Activated CD8-positive, alpha-beta memory T cell treated with anti-CD3 and anti-CD28 coated beads, Interleukin-2, amount 50 U/mL, for 1 hour (primary cell): ENCODE measurements at regions not wholly inside any gene's neighbourhood (a gene's known extent, or its start where the extent isn't known, plus 50 kb on each side); places are given as distances from the start of the nearest gene placed in this dataset.

Experiments
- DNase-seq: peaks from one replicate; pipeline ENCODE4 v3.0.0-alpha.2; 2020; ENCODE audit errors: extremely low read depth

- no peak for DNase-seq
Observed at GRCh38 chr4:18391354-18391728, 369.8 kb upstream of the LCORL start.

- no peak for DNase-seq
Observed at GRCh38 chr4:18390655-18391353, 369.2 kb upstream of the LCORL start.

- DNase-seq: no peak
Observed at GRCh38 chr4:18389115-18389514, 367.6 kb upstream of the LCORL start.

GRCh38 chr4:18388039-18388438, 366.5 kb upstream of the LCORL start:
- no peak for DNase-seq

- DNase-seq: no peak
Observed at GRCh38 chr4:18381186-18381585, 359.6 kb upstream of the LCORL start.

GRCh38 chr4:18369561-18369960, 348.0 kb upstream of the LCORL start:
- no peak for DNase-seq

- no peak for DNase-seq
Observed at GRCh38 chr4:18366892-18367291, 345.3 kb upstream of the LCORL start.

GRCh38 chr4:18366136-18366535, 344.6 kb upstream of the LCORL start:
- no peak for DNase-seq

- DNase-seq: no peak
Observed at GRCh38 chr4:18343581-18343980, 322.0 kb upstream of the LCORL start.

GRCh38 chr4:18342847-18343246, 321.3 kb upstream of the LCORL start:
- DNase-seq: no peak

- DNase-seq: no peak
Observed at GRCh38 chr4:18321956-18322530, 300.5 kb upstream of the LCORL start.

GRCh38 chr4:18319431-18319830, 297.9 kb upstream of the LCORL start:
- no peak for DNase-seq

- DNase-seq: no peak
Observed at GRCh38 chr4:18318682-18319388, 297.3 kb upstream of the LCORL start.

- no peak for DNase-seq
Observed at GRCh38 chr4:18314731-18315130, 293.2 kb upstream of the LCORL start.

- DNase-seq: no peak
Observed at GRCh38 chr4:18297684-18298083, 276.1 kb upstream of the LCORL start.

- DNase-seq: no peak
Observed at GRCh38 chr4:18296411-18296810, 274.9 kb upstream of the LCORL start.

- no peak for DNase-seq
Observed at GRCh38 chr4:18294846-18295245, 273.3 kb upstream of the LCORL start.

- no peak for DNase-seq
Observed at GRCh38 chr4:18294021-18294420, 272.5 kb upstream of the LCORL start.

GRCh38 chr4:18292411-18292810, 270.9 kb upstream of the LCORL start:
- DNase-seq: no peak

- DNase-seq: no peak
Observed at GRCh38 chr4:18291981-18292380, 270.4 kb upstream of the LCORL start.

GRCh38 chr4:18291256-18291655, 269.7 kb upstream of the LCORL start:
- no peak for DNase-seq

GRCh38 chr4:18285357-18285756, 263.8 kb upstream of the LCORL start:
- DNase-seq: no peak

- DNase-seq: no peak
Observed at GRCh38 chr4:18278244-18278643, 256.7 kb upstream of the LCORL start.
